Activated CD4-positive, alpha-beta T cell treated with anti-CD3 and anti-CD28 coated beads, Interleukin-2, amount 50 U/mL, for 4 hours (primary cell): ENCODE measurements at regions not wholly inside any gene's neighbourhood (a gene's known extent, or its start where the extent isn't known, plus 50 kb on each side); places are given as distances from the start of the nearest gene placed in this dataset.
"Not testable (repeated sequence)": the region's sequence is repeated elsewhere in the genome, so short reads cannot be mapped to it uniquely, and the experiment has no call there.

Experiments
- DNase-seq, 2 experiments: peaks; one replicate each; pipeline ENCODE4 v3.0.0-alpha.2; 2020

- no peak for DNase-seq
These were observed 271.7 kb upstream of the BTG1 start for GRCh38 chr12:92417373-92417772.

GRCh38 chr12:92416385-92416812 is 270.8 kb upstream of the BTG1 start:
- DNase-seq: no peak

- no peak for DNase-seq
These were observed 268.8 kb upstream of the BTG1 start for GRCh38 chr12:92414170-92415070.

- no peak for DNase-seq
These were observed 267.6 kb upstream of the BTG1 start for GRCh38 chr12:92413286-92413685.

GRCh38 chr12:92412856-92413255 is 267.2 kb upstream of the BTG1 start:
- DNase-seq: no peak

- DNase-seq: no peak
These were observed 266.0 kb upstream of the BTG1 start for GRCh38 chr12:92411687-92412086.

GRCh38 chr12:92408072-92408900 is 262.6 kb upstream of the BTG1 start:
- DNase-seq: peak; percentile 31 to 34

- DNase-seq: not testable (repeated sequence)
These were observed 260.9 kb upstream of the BTG1 start for GRCh38 chr12:92406404-92407070.

GRCh38 chr12:92405801-92406251 is 260.2 kb upstream of the BTG1 start:
- peak; percentile 31 to 35 for DNase-seq

GRCh38 chr12:92404921-92405320 is 259.3 kb upstream of the BTG1 start:
- DNase-seq: no peak

GRCh38 chr12:92404259-92404894 is 258.7 kb upstream of the BTG1 start:
- DNase-seq: no peak

- DNase-seq: peak; percentile 38 to 47
These were observed 257.8 kb upstream of the BTG1 start for GRCh38 chr12:92403210-92404175.

GRCh38 chr12:92402415-92402814 is 256.8 kb upstream of the BTG1 start:
- no peak for DNase-seq

GRCh38 chr12:92400006-92400405 is 254.4 kb upstream of the BTG1 start:
- no peak for DNase-seq

GRCh38 chr12:92398565-92399309 is 253.1 kb upstream of the BTG1 start:
- DNase-seq: no peak

- no peak for DNase-seq
These were observed 251.1 kb upstream of the BTG1 start for GRCh38 chr12:92396647-92397252.

- no peak for DNase-seq
These were observed 249.7 kb upstream of the BTG1 start for GRCh38 chr12:92395322-92395721.

- DNase-seq: no peak
These were observed 249.2 kb upstream of the BTG1 start for GRCh38 chr12:92394895-92395294.

- DNase-seq: no peak
These were observed 247.9 kb upstream of the BTG1 start for GRCh38 chr12:92393504-92393903.

- DNase-seq: not testable (repeated sequence)
These were observed 246.1 kb upstream of the BTG1 start for GRCh38 chr12:92391726-92392125.
